ENCODE measurements at regions not wholly inside any gene's neighbourhood (a gene's known extent, or its start where the extent isn't known, plus 50 kb on each side); places are given as distances from the start of the nearest gene placed in this dataset.
"Not testable (repeated sequence)": the region's sequence is repeated elsewhere in the genome, so short reads cannot be mapped to it uniquely, and the experiment has no call there.

DNA sequence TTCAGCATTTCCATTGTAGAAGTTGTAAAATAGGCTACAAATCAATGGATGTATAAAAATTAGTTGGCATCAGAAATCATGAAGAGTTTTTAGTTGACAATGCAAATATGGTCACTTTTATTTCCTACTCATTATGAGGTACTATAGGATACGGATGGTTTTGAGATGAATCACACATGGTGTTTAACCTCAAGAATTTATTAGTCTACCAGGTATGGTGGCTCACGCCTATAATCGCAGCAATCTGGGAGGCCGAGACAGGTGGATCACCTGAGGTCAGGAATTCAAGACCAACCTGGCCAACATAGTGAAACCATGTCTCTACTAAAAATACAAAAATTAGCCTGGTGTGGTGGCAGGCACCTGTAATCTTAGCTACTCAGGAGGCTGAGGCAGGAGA lies 1119.0 kb downstream of the NXPH1 start:
- not testable (repeated sequence) for DNase-seq

DNA sequence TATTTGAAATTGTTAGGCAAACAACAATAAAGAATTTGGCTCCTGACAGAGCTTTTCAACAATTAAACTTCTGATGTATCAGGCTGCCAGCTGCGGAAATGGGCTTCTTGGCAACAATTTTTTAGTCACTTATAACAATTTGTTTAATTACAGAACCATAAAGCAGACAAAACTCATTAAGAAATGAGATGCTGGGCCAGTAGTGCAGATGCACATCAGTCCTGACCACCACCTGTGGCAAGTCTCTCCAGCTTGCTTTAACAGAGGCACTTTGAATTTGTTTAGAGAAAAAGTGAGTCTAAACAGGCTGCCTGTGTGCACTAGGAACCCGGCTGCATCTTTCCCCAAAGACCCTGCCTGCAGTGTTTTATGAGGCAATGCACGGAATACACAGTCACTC lies 1124.4 kb downstream of the NXPH1 start:
- DNase-seq: no peak

GRCh38 chr7:9575716-9576115 lies 1142.3 kb downstream of the NXPH1 start:
- no peak for DNase-seq

- DNase-seq: no peak
These were observed 1149.4 kb downstream of the NXPH1 start for GRCh38 chr7:9582824-9583223.

DNA sequence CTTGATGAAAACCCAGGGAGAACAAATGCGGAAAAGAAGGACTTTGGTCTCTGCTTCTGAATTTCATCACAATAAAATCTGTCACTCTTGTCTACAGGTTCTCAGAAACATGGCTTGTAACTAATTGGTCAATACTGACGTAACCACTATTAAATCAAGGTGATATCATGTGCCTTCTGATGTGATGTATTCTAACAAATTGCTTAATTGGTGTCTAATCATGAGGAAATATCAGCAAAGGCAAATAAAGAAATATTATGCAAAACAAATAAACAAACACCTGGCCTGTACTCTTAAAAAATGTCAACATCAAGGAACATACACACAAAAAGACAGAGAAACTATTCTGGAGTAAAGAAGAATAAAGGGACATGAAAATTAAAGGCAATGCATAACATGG lies 1165.0 kb downstream of the NXPH1 start:
- DNase-seq: no peak

GRCh38 chr7:9600974-9601373 lies 1167.6 kb downstream of the NXPH1 start:
- no peak for DNase-seq

DNA sequence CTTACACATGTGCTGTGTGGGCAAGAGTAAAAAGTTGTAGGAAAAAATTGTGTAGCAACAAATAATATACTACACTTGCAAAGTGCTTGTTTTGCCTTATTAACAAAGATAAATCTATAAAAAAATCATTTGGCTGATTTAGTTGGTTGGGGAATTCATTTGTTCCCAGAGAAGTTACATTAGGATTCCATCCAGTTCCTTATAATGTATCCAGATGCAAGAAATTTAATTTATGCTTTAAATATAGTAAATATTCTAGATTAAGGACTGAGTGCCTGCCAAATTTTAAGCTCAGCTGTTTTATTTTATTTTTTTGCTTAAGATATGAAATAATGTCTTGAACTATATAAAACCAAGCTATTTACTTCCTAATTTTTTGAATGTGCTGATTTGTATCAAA lies 1169.9 kb downstream of the NXPH1 start:
- no peak for DNase-seq

DNA sequence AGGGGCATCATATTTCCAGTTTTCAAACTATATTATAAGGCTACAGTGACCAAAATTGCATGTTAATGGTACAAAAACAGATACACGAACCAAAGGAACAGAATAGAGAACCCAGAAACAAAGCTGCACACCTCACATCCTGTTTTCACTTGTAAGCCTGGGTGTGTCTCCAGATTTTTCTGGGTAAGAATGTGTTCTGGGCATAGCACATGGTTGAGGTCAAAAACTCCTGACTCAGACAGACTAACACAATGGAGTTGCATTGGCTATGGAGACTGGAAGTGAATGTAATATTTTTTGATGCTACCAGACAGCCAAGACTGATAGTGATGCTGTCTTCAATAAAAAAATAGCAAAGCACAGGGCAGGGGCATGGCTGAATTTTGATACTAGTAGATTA lies 1175.2 kb downstream of the NXPH1 start:
- no peak for DNase-seq

GRCh38 chr7:9620899-9621298 lies 1187.5 kb downstream of the NXPH1 start:
- not testable (repeated sequence) for DNase-seq

DNA sequence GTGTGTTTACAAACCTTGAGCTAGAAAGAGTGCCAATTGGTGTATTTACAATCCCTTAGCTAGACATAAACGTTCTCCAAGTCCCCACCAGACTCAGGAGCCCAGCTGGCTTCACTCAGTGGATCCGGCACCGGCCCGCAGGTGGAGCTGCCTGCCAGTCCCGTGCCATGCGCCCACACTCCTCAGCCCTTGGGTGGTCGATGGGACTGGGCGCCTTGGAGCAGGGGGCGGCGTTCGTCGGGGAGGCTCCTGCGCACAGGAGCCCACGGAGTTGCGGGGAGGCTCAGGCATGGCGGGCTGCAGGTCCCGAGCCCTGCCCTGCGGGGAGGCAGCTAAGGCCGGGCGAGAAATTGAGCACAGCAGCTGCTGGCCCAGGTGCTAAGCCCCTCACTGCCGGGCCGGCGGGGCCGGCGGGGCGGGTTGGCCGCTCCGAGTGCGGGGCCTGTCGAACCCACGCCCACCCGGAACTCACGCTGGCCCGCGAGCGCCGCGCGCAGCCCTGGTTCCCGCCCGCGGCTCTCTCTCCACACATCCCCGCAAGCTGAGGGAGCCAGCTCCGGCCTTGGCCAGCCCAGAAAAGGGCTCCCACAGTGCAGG lies 1188.0 kb downstream of the NXPH1 start:
- not testable (repeated sequence) for DNase-seq

DNA sequence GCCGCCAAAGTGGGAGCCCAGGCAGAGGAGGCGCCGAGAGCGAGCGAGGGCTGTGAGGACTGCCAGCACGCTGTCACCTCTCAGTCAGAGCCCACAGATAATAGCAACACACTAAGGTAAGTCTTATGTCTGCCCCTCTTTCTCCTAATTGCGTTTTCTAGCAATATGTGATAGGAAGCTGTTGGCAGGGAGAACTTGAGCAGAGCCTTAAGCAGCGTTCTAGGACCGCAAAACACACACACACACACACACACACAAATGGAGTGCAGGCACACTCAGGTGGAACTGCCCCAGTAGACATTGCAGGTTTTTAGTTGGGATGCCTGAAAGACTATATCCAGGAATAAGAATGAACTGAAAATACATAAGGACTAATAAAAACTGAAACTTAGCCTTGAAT lies 1188.5 kb downstream of the NXPH1 start:
- DNase-seq: no peak

GRCh38 chr7:9625953-9626352 lies 1192.5 kb downstream of the NXPH1 start:
- DNase-seq: no peak

GRCh38 chr7:9645756-9646155 lies 1212.3 kb downstream of the NXPH1 start:
- no peak for DNase-seq

DNA sequence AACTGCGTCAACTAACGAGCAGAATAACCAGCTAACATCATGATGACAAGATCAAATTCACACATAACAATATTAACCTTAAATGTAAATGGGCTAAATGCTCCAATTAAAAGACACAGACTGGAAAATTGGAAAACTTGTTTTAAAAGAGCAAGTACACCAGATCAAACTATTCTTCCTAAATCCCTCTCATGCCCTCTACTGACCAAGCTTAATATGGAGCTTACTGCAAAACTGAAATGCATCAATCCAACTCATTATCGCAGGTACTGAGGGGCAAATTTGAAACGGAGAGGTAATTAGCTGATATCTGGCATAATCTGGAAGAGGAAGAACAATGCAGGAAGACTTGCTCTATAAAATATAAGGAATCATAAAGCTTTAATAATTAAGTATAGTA lies 1223.8 kb downstream of the NXPH1 start:
- DNase-seq: no peak

- no peak for DNase-seq
These were observed 1238.8 kb downstream of the NXPH1 start for GRCh38 chr7:9671979-9672917.

GRCh38 chr7:9680713-9681112 lies 1247.3 kb downstream of the NXPH1 start:
- DNase-seq: no peak

- no peak for DNase-seq
These were observed 1247.9 kb downstream of the NXPH1 start for GRCh38 chr7:9681284-9681683.

GRCh38 chr7:9691286-9691685 lies 1257.9 kb downstream of the NXPH1 start:
- no peak for DNase-seq

DNA sequence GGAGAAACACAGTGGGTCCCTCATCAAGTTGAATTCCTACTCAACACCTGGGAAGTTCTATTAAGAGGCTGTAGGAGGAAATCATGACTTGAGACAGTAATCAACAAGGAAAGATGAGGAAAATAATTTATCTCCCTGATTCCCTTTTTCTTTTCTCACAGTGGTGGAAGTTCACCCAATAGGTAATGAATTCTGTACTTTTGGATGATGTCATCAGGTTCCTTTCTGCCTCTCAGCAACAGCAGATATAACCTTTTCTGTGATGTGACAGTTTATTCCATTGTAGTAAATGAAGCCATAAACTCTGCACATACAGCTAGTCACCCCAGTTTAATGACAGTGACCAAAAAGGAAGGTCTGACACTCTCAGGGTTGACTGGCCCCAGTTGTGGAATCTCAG lies 1265.0 kb downstream of the NXPH1 start:
- DNase-seq: no peak

DNA sequence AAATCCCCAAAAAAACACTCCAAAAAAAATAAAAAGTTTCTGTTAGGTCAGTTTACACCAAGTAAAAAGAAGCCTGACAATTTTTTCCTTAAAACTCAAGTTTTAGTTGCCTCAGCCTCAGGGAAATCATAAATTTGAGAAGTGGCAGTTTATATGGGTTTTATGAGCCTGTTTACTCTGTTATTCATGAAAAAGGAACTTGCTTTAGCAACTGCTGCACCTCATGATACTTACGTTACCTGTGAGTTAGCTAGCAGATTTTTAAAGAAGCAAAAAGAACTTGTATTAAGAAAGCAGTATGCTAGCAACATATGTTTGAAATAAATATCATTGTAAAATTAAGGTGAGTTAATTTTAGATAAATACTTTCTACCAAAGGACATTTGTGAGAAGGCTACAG lies 1264.5 kb upstream of the PHF14 start:
- no peak for DNase-seq

- no peak for DNase-seq
These were observed 1262.3 kb upstream of the PHF14 start for GRCh38 chr7:9711259-9711918.

- no peak for DNase-seq
These were observed 1255.5 kb upstream of the PHF14 start for GRCh38 chr7:9718071-9718661.

- no peak for DNase-seq
These were observed 1254.4 kb upstream of the PHF14 start for GRCh38 chr7:9719303-9719702.

DNA sequence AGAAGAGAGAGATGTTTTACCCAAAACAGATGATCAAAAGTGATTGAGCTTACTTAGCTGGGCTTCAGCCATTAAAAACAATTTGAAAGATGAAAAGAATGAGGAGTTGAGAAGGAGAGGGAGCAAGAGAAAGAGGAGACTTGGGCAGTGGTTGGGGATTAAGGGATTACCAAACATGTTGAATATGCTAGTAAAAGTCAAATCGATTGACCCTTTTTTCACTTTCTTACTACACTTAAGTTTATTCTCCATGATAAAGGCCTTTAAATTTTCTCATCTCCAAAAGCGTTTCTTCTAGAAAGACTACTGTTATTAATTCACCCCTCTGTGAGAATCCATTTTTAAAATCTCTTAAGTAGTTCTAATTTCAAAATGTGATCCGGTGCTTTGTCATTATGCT lies 1254.0 kb upstream of the PHF14 start:
- no peak for DNase-seq

All from left hindlimb (tissue), 1 donor.